ENCODE measurements at regions not wholly inside any gene's neighbourhood (a gene's known extent, or its start where the extent isn't known, plus 50 kb on each side); places are given as distances from the start of the nearest gene placed in this dataset.

GRCh38 chr7:45359250-45359649, 201.7 kb downstream of the RAMP3 start:
- no peak for DNase-seq

- DNase-seq = no peak
Observed at GRCh38 chr7:45359776-45360175, 202.2 kb downstream of the RAMP3 start.

GRCh38 chr7:45363669-45364068, 206.1 kb downstream of the RAMP3 start:
- no peak for DNase-seq

GRCh38 chr7:45365341-45365740, 207.8 kb downstream of the RAMP3 start:
- no peak for DNase-seq

GRCh38 chr7:45366475-45366874, 207.7 kb upstream of the ADCY1 start:
- no peak for DNase-seq

- DNase-seq = no peak
Observed at GRCh38 chr7:45367026-45367425, 207.1 kb upstream of the ADCY1 start.

- DNase-seq = no peak
Observed at GRCh38 chr7:45368129-45368807, 205.9 kb upstream of the ADCY1 start.

- DNase-seq = no peak
Observed at GRCh38 chr7:45384499-45384898, 189.7 kb upstream of the ADCY1 start.

GRCh38 chr7:45387837-45388236, 186.3 kb upstream of the ADCY1 start:
- no peak for DNase-seq

- DNase-seq = no peak
Observed at GRCh38 chr7:45389073-45389872, 184.9 kb upstream of the ADCY1 start.

- DNase-seq = no peak
Observed at GRCh38 chr7:45390180-45390579, 184.0 kb upstream of the ADCY1 start.

GRCh38 chr7:45390731-45391130, 183.4 kb upstream of the ADCY1 start:
- DNase-seq = no peak

- no peak for DNase-seq
Observed at GRCh38 chr7:45391618-45392451, 182.3 kb upstream of the ADCY1 start.

- no peak for DNase-seq
Observed at GRCh38 chr7:45394117-45394708, 180.0 kb upstream of the ADCY1 start.

GRCh38 chr7:45399069-45399468, 175.1 kb upstream of the ADCY1 start:
- DNase-seq = no peak

GRCh38 chr7:45400680-45401079, 173.5 kb upstream of the ADCY1 start:
- no peak for DNase-seq

GRCh38 chr7:45401155-45401554, 173.0 kb upstream of the ADCY1 start:
- no peak for DNase-seq

GRCh38 chr7:45401851-45402250, 172.3 kb upstream of the ADCY1 start:
- DNase-seq = no peak

GRCh38 chr7:45402480-45403218, 171.5 kb upstream of the ADCY1 start:
- DNase-seq = peak; percentile 70

- no peak for DNase-seq
Observed at GRCh38 chr7:45404622-45405021, 169.5 kb upstream of the ADCY1 start.

GRCh38 chr7:45407730-45408408, 166.3 kb upstream of the ADCY1 start:
- DNase-seq = peak; percentile 3

- no peak for DNase-seq
Observed at GRCh38 chr7:45408409-45408737, 165.8 kb upstream of the ADCY1 start.
